Medulla oblongata (tissue), 1 donor: ENCODE measurements at regions not wholly inside any gene's neighbourhood (a gene's known extent, or its start where the extent isn't known, plus 50 kb on each side); places are given as distances from the start of the nearest gene placed in this dataset.
"Not testable (repeated sequence)": the region's sequence is repeated elsewhere in the genome, so short reads cannot be mapped to it uniquely, and the experiment has no call there.

Experiments used
- DNase-seq: peaks from one replicate; pipeline ENCODE4 v3.0.0-alpha.2; 2015; ENCODE audit errors: extremely low spot score

DNA sequence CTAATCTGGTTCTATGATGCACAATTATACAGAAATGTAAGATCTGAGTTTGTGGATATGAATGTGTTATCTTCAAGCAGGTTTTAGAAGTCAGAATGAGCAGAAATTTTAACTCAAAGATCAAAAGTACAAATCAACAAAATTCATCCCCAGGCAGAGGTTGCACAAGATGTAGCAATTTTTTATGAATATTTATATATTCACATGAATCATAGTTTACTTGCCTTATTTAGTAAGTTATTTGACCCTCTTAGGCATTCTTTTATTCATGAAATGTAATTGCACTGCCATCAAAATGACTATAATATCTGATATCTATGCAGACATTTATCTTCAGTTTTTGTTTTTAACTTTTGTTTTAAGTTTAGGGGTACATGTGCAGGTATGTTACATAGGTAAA lies 103.1 kb upstream of the DAZL start:
- DNase-seq, result no peak

DNA sequence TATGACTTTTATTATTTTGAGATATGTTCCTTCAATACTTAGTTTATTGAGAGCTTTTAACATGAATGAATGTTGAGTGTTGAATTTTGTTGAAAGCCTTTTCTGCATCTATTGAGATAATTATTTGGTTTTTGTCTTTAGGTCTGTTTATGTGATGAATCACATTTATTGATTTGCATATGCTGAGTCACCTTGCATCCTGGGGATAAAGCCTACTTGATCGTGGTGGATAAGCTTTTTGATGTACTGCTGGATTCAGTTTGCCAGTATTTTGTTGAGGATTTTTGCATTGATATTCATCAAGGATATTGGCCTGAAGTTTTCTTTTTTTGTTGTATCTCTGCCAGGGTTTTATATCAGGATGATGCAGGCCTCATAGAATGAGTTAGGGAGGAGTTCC lies 106.5 kb upstream of the DAZL start:
- DNase-seq, result not testable (repeated sequence)

DNA sequence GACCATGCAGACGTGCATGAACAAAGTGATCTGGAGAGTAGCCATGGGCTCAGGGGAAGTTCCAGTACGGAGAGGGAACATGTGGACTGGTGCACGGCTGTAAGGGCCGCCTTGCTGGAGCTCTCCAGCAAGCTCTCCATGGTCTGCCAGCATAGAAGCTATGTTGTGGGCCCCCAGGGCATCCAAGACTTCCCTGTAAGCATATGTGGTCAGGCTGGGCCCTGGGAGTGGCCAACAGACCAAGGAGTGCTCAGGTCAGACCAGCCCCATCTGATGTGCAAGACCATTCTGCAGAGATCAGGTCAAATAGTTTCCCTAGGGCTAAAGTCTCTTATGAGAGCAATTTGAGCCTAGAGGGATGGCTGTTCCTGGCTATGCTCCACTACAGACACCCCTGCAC lies 110.1 kb upstream of the DAZL start:
- DNase-seq, result no peak

DNA sequence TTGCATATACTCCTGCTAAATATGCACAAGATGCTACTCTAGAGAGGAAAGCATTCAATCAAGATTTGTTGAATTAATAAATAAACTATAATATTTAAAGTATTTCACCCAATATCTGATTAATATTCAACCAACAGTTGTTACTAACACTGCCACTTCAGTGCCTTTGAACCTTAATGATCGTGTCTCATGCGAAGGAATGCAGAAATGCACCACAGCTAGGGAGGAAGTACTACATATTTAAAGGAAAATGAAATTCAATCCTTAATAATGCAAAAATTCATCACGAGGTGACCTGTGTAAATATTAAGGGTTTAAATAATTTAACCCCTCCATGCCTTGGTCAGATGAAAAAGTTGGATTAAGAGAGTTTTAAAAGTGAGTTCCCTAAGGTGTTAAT lies 114.2 kb upstream of the DAZL start:
- no peak for DNase-seq

DNA sequence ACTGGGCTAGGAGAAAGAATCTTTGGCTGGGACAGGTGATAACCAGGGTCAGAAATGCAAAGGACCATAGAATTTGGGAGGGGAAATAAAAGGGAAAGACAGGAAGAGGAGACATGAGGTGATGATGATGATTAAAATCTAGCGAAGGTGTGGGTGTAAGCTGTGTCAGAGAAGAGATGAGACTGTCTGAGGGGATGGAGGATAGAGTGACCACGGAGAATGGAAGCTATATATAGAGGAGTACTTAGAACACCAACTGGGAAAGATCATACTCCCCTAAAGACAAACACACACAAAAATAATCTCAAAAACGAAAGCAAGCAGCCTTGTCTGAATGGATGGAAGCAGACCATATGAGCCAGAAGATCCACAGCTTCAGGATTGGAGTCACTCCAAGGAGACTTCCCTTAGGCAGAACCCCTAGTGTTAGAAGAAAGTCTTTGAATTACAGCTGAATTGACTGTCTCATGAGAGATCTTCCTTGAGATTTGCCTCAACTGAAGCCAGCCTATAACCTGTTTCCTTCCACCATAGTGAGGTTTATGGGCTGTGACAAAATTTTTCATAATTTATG lies 115.2 kb upstream of the DAZL start:
- no peak for DNase-seq

DNA sequence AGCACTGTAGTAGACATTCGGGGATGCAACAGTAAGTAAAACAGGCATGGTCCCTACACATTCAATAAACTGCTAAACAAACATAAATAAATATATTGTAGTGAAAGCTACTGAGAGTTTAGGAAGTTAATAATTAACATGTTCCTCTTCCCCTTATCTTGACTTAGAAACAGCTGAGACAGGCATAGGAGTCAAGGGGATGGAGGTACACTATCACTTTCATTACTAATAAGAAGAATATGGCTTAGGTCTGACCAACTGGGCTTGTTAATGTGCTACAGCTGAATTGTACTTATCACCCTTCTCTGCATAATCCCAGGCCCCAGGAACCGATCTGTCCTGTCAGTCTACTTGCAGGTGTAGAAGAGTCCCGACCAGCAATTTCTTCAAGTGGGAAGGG lies 116.3 kb upstream of the DAZL start:
- DNase-seq, result no peak

- no peak for DNase-seq
Measured at GRCh38 chr3:16723978-16724377, 118.8 kb upstream of the DAZL start.

GRCh38 chr3:16724487-16724886 lies 119.3 kb upstream of the DAZL start:
- DNase-seq, result no peak

GRCh38 chr3:16725972-16726371 lies 120.7 kb upstream of the DAZL start:
- no peak for DNase-seq

DNA sequence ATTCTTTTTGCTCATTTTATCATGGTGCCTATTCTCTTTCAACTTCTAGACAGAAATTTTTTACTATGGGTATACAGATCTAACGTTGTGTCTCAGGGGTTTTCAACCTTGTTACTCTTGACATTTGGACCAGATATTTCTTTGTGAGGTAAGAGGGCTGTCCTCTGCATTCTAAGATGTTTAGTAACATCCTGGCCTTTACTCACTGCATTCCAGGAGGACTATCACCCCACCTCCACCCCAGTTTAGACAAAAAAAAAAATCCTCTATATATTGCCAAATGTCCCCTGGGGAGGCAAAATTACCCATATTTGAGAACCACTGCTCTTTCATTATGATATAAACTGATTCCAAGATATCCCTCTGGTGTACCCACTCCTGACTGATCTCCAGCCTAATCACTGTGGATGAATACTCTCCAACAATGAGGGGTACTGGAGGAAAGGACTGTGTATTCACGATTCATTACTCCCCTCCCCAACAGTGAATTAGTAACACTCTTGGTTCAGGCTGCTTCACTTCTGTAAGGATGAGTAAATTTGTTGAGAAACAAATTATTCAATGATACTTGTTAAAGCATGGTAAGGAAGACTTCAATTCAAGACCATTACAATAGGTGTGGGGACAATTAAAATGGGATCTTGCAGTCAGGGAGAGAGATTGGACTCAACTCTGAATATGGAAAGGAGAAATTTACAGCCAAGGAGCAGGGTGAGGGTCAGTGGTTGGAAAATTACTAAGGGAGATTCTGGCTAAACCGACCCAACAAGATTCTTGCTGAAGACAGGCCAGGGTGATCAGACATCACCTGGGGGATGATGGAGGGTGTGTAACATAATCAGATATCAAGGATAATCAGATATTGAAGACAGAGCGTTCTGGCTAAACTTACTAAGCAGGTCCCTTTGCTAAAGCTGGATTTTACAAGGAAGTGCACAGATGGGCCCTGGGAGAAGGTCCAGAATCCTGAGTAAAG lies 123.8 kb upstream of the DAZL start:
- DNase-seq, result no peak

- DNase-seq, result no peak
Measured at GRCh38 chr3:16738451-16738850, 133.2 kb upstream of the DAZL start.

- DNase-seq, result no peak
Measured at GRCh38 chr3:16739541-16740105, 134.4 kb upstream of the DAZL start.

DNA sequence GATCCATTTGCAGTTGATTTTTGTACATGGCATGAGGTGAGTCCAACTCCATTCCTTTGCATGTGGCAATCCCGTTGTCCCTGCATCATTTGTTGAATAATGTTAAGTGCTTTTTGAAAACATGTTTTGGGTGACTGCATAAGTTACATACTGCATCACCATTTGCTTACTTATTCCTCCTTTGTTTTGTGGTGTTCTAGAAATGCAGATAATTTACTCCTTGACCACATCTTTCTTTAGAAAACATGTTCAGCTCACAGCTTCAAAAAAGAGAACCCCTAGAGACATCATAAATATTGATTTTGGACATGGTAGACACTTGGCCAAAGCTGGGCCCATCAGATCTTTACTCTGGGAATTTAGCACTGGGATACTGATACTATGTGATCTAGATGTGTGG lies 135.3 kb upstream of the DAZL start:
- DNase-seq, result no peak

- no peak for DNase-seq
Measured at GRCh38 chr3:16741103-16741758, 136.0 kb upstream of the DAZL start.

GRCh38 chr3:16741890-16742289 lies 136.7 kb upstream of the DAZL start:
- no peak for DNase-seq

DNA sequence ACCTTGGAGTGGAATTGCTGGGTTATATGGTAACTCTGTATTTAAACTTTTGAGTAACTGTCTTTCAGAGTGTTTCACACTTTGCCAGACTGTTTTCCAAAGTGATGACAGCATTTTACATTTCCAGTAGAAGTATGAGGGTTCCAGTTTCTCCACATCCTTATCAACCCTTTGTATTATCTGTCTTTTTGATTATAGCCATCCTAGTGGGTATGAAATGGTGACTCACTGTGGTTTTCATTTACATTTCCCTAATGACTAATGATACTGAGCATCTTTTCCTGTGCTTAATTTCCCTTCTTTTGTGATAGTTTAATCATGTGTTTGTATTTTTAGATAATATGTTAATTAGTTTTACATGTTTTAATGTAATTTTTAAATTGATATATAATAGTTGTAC lies 138.1 kb upstream of the DAZL start:
- no peak for DNase-seq

DNA sequence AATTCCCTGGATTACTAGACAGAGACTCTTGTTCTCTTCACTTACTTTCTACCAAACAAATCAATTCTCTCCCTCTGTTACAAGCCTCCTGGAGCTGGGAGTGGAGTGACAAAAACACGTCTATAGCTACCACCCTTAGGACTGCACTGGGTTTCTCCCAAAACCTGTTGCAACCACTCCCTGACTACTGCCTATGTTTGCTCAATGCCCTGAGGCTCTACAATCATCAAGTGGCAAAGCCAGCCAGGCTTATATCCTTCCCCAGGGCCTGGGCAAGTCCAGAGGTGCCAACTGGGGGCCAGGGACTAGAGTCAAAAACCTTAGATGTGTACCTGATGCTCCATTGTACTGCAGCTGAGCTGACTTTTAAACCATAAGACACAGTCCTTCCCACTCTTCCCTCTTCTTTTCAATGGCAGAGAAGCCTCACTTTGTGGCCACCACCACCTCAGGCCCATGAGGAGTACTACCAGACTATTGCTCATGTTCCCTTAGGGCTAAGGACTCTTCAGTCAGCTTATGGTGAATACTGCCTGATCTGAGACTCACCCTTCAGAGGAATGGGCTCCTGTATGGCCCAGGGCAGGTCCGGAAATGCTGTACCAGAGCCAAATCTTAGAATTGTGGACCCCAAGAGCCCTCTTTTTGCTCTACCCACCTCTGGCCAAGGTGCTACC lies 125.4 kb upstream of the PLCL2 start:
- no peak for DNase-seq

DNA sequence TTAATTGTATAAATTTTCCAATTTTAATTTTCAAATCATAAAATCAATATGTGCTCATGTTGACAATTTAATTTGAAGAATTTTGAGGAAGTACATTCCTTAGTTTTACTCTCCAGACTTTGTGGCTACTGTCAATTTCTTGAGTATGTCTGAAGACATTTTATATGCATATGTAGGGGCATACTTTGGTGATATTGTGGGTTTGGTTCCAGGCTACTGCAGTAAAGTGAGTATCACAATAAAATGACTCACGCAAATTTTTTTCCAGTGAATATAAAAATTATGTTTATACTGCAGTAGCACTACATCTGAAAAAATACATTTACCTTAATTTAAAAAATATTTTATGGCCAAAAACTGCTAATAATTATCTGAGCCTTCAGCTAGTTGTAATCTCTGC lies 123.2 kb upstream of the PLCL2 start:
- no peak for DNase-seq

GRCh38 chr3:16765661-16766060 lies 119.1 kb upstream of the PLCL2 start:
- DNase-seq, result no peak

- DNase-seq, result no peak
Measured at GRCh38 chr3:16767006-16767405, 117.7 kb upstream of the PLCL2 start.

GRCh38 chr3:16768014-16768413 lies 116.7 kb upstream of the PLCL2 start:
- DNase-seq, result peak; percentile 43

GRCh38 chr3:16768956-16769355 lies 115.8 kb upstream of the PLCL2 start:
- no peak for DNase-seq
